Subcutaneous abdominal adipose tissue (tissue), 5 donors: ENCODE measurements at regions not wholly inside any gene's neighbourhood (a gene's known extent, or its start where the extent isn't known, plus 50 kb on each side); places are given as distances from the start of the nearest gene placed in this dataset.
"Not testable (repeated sequence)": the region's sequence is repeated elsewhere in the genome, so short reads cannot be mapped to it uniquely, and the experiment has no call there.

Experiments
- H3K27ac ChIP-seq: one replicate; pipeline ENCODE4 v1.7.0; 2013; ENCODE audit warnings: low read depth, mild to moderate bottlenecking, inconsistent platforms, low read length, moderate library complexity
- H3K27me3 ChIP-seq, 5 donors: one replicate each; pipeline ENCODE4 v1.7.0; 2013; ENCODE audit warnings: low read length in 5 of 5, inconsistent platforms in 1 of 5; ENCODE audit not compliant: control insufficient read depth in 5 of 5, insufficient read depth in 4 of 5
- H3K36me3 ChIP-seq, 5 donors: one replicate each; pipeline ENCODE4 v1.7.0; 2013; ENCODE audit warnings: low read length in 5 of 5; ENCODE audit not compliant: control insufficient read depth in 5 of 5, insufficient read depth in 5 of 5
- H3K4me1 ChIP-seq, 5 donors: one replicate each; pipeline ENCODE4 v1.7.0; 2013; ENCODE audit warnings: low read length in 5 of 5, mild to moderate bottlenecking in 3 of 5, moderate library complexity in 1 of 5; ENCODE audit not compliant: control insufficient read depth in 5 of 5, insufficient read depth in 5 of 5
- H3K4me3 ChIP-seq, 5 donors: one replicate each; pipeline ENCODE4 v1.7.0; 2013; ENCODE audit warnings: low read length in 5 of 5, low read depth in 1 of 5
- H3K9ac ChIP-seq, 5 donors: one replicate each; pipeline ENCODE4 v1.7.0; 2013; ENCODE audit warnings: low read length in 5 of 5, mild to moderate bottlenecking in 4 of 5, moderate library complexity in 3 of 5
- H3K9me3 ChIP-seq, 5 donors: one replicate each; pipeline ENCODE4 v1.7.0; 2013; ENCODE audit warnings: low read length in 5 of 5; ENCODE audit not compliant: control insufficient read depth in 5 of 5
- donor health status: healthy.
- donor health status: healthy.
- donor health status: healthy.
- donor health status: healthy.
- donor health status: healthy.

GRCh38 chr11:3583476-3583875, 58.3 kb downstream of the ART5 start:
- not testable (repeated sequence) for H3K27ac ChIP-seq, H3K4me3 ChIP-seq, H3K9ac ChIP-seq, H3K9me3 ChIP-seq, H3K4me1 ChIP-seq, H3K27me3 ChIP-seq, H3K36me3 ChIP-seq

GRCh38 chr11:3581389-3581725, 60.4 kb downstream of the ART5 start:
- H3K27me3 ChIP-seq, H3K4me3 ChIP-seq, H3K9me3 ChIP-seq, H3K27ac ChIP-seq, H3K36me3 ChIP-seq, H3K4me1 ChIP-seq, H3K9ac ChIP-seq: not testable (repeated sequence)

DNA sequence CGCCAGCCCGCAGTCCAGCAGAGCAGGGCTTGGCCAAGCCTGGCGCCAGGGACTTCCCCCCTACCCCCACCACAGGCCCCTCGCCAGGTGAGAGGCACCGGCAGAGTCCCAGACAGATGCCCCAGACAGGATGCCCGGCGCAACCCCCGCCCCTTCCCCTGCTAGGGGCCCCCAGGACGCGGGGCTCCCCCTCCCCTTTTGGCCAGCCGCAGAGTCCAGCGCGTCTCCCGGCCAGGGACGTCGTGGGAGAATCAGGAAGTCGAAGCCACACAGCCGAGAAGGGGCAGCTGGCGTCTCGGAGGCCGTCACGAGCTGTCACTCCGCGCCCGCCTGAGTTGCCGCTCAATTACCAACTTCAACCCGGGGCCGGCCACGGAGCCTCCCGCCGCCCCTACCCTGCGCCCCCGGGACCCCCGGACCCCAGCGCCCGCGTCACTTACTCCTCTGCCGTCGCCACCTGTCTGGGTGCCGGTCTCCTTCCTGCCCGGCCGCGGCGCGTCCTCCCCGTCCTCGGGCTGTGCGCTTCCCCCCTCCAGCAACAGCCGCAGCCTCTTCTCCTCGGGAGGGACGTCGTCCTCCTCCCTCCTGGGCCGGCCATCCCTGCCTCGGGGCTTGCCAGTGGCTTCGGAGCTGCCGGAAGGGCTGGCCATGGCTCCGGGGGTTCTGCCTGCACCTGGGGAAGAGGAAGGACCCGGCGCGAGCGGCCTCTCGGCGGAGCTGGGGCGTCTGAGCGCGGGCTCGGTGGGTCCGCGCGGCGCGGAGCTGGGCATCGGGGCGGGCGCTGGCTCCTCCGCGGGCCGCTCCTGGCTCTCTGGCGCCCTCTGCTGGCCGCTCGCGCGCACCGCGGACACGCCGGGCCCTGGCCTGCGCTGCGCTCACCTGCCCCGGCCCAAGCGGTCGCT, 61.1 kb downstream of the ART5 start:
- H3K4me1 ChIP-seq, H3K36me3 ChIP-seq, H3K27me3 ChIP-seq, H3K9me3 ChIP-seq, H3K9ac ChIP-seq, H3K27ac ChIP-seq: not testable (repeated sequence)
- H3K4me3 ChIP-seq = peak overlapping the region in 4 of 5 donors; percentile 11 to 52 (median 30)

DNA sequence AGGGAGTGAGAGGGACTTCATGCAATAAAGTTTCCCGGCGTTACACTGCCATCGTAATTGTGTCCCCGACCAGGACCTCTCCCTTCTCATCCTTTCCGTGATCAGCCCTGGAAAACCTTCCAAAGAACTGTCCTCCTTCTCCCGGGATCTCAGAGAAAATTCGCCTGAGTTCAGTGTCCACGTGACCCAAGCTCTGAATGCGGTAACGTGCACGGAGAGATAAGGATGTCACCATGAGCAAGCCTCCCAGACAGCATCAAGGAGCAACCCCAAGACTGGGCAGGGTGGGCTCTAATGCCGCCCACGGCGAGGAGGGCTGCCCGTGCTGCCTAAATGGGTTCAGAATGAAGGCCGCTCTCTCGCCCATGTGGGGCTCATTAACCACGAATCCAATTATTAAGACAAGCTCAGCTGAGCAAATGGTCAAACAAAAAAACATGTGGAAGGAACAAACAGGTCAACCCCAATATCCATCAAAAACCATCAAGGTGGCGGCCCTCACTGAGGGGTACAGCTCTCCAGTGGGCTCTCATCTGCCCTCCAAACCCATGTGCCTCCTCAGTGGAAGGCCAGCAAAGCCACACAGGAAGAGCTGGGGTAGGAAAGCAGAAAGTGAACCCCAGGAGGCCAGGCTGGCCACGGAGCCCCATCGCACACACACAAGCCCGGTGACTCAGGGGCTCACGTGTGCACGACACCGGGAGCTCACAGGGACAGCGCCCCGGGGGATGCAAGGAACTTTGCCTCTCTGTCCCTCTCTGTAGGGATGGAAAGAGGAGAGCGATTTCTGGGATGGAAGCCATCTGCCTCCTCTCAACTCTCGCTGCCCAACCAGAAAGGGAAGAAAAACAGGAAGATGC, 62.0 kb downstream of the ART5 start:
- H3K9ac ChIP-seq, H3K27ac ChIP-seq, H3K36me3 ChIP-seq, H3K27me3 ChIP-seq, H3K4me1 ChIP-seq, H3K4me3 ChIP-seq, H3K9me3 ChIP-seq: not testable (repeated sequence)

DNA sequence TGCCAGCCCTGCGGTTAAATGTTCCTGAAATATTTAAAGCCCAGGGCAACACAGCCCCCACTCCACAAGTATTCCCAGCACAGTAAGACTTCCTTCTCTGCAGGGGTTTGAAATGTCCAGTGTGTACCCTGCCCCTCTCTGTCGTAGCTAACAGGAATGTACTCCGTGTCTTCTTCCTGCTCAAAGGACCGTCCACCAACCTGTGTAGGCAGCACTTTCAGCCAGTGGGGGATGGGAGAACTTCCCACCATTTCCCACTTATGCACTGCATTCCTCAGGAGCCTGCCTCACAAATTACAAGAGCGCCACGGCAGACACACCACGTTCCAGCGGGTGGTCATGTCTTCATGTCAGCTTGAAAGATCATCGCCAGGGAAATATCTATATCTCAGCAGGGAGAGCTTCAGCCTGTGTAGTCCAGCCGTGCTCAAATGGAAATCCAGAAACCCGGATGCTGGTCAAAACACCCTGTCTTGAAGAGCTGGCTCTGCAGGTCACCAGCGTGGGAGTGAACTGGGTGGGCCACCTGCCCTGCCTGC, 65.7 kb downstream of the ART5 start:
- H3K27me3 ChIP-seq, H3K9me3 ChIP-seq, H3K36me3 ChIP-seq: not testable (repeated sequence)

GRCh38 chr11:3572976-3573647, 68.7 kb downstream of the ART5 start:
- not testable (repeated sequence) for H3K9me3 ChIP-seq, H3K27ac ChIP-seq, H3K9ac ChIP-seq, H3K4me3 ChIP-seq, H3K27me3 ChIP-seq, H3K4me1 ChIP-seq, H3K36me3 ChIP-seq

More for the DNA sequence above, 65.7 kb downstream of the ART5 start:
- H3K4me3 ChIP-seq, H3K27ac ChIP-seq, H3K9ac ChIP-seq, H3K4me1 ChIP-seq: not testable (repeated sequence)

DNA sequence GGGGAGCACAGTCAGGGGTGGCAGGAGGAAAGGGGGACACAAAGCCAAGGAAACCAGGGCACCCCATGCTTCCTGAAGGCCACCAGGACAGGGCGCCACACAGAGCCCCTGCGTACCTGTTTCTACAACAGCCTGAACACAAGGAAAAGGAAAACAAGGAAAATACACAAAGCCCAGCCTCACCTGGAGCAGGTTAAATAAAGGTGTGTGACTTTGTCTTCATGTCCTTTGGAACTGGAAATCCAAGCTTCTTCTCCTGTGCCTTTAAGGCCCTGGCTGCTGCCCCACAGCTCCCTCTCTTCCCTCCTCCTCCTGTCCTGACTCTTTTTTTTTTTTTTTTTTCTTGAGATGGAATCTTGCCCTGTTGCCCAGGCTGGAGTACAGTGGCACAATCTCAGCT, 70.0 kb downstream of the ART5 start:
- not testable (repeated sequence) for H3K4me3 ChIP-seq, H3K9me3 ChIP-seq, H3K27me3 ChIP-seq, H3K9ac ChIP-seq, H3K36me3 ChIP-seq, H3K4me1 ChIP-seq, H3K27ac ChIP-seq

- H3K27me3 ChIP-seq = not testable (repeated sequence)
These were observed 76.0 kb downstream of the ART5 start for GRCh38 chr11:3565838-3566237.

DNA sequence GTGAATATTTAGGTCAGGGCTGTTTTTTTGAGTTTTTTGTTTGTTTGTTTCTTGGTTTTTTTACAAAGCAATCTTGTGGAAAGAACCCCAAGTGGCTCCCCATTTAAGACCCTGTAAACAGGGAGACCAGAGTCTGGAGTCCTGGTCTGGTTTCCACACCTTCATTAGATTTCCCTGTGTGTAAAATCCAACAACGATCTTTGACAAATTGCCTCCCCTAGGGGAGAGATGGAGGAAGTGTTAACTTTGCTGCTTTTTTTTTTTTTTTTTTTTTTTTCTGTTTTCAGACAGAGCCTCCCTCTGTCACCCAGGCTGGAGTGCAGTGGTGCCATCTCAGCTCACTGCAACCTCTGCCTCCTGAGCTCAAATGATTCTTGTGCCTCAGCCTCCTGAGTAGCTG, 77.4 kb downstream of the ART5 start:
- H3K9me3 ChIP-seq, H3K4me3 ChIP-seq, H3K27ac ChIP-seq, H3K36me3 ChIP-seq, H3K4me1 ChIP-seq, H3K9ac ChIP-seq, H3K27me3 ChIP-seq: not testable (repeated sequence)

More at GRCh38 chr11:3565838-3566237, 76.0 kb downstream of the ART5 start:
- H3K9me3 ChIP-seq, H3K36me3 ChIP-seq, H3K27ac ChIP-seq, H3K4me3 ChIP-seq, H3K4me1 ChIP-seq, H3K9ac ChIP-seq: not testable (repeated sequence)

- not testable (repeated sequence) for H3K27ac ChIP-seq, H3K4me3 ChIP-seq, H3K36me3 ChIP-seq, H3K9me3 ChIP-seq, H3K27me3 ChIP-seq, H3K9ac ChIP-seq, H3K4me1 ChIP-seq
These were observed 87.2 kb downstream of the ART5 start for GRCh38 chr11:3554621-3555020.
